Transverse colon (tissue), 4 donors: ENCODE measurements at regions not wholly inside any gene's neighbourhood (a gene's known extent, or its start where the extent isn't known, plus 50 kb on each side); places are given as distances from the start of the nearest gene placed in this dataset.
"Not testable (repeated sequence)": the region's sequence is repeated elsewhere in the genome, so short reads cannot be mapped to it uniquely, and the experiment has no call there.

Experiments used
- CTCF ChIP-seq, 5 experiments: fragments of 200-600 bp in 3 of 5; fragments of 450-650 bp in 2 of 5; sonication (generic) in 3 of 5; IDR thresholded peaks; 1 replicate in 2 of 5; 2 replicates in 3 of 5; pipeline ENCODE4 v1.5.1; 2016 to 2017; ENCODE audit warnings: antibody characterized with exemption in 5 of 5, inconsistent platforms in 3 of 5, mild to moderate bottlenecking in 2 of 5, moderate library complexity in 1 of 5
- EP300 ChIP-seq: sonication (generic); formaldehyde crosslinking; IDR thresholded peaks from one replicate; pipeline ENCODE4 v1.6.1; 2017; ENCODE audit warnings: antibody characterized with exemption, low read depth
- POLR2A ChIP-seq: fragments of 450-650 bp; IDR thresholded peaks from one replicate; pipeline ENCODE4 v1.6.1; 2016; ENCODE audit warnings: antibody characterized with exemption, mild to moderate bottlenecking, moderate library complexity
- POLR2AphosphoS5 ChIP-seq, 3 donors: sonication (generic); formaldehyde crosslinking; IDR thresholded peaks; one replicate each; pipeline ENCODE4 v1.6.1; 2016; ENCODE audit warnings: antibody characterized with exemption in 3 of 3

GRCh38 chr11:71367276-71367675, 80.9 kb downstream of the DHCR7 start:
- TF ChIP-seq CTCF (IDR thresholded peaks at IDR 0.05); EP300; POLR2AphosphoS5 (IDR thresholded peaks at IDR 0.05); POLR2A: not testable (repeated sequence)
